A549 (cell line): ENCODE measurements at regions not wholly inside any gene's neighbourhood (a gene's known extent, or its start where the extent isn't known, plus 50 kb on each side); places are given as distances from the start of the nearest gene placed in this dataset.

ENCODE experiments used
- ATAC-seq, 2 experiments: fragments of 200-7000 bp in 1 of 2; fragments of >200 bp in 1 of 2; cut with Nextera tagmentation in 1 of 2; cut with Tn5 transposase in 1 of 2; 3 replicates each; pipeline versions ENCODE4 v1.8.0 to v1.9.1; 2018 to 2020; ENCODE audit warnings: mild to moderate bottlenecking in 1 of 2, moderate library complexity in 1 of 2
- CTCF ChIA-PET: fragments of 300-600 bp; sonication (Branson Sonifier 250); formaldehyde crosslinking; extraction: SDS; loops from one replicate; lab custom pipeline; 2021; ENCODE audit warnings: antibody characterized with exemption, inconsistent platforms; lab: Yijun Ruan, JAX
- POLR2A ChIA-PET: fragments of 350-600 bp; formaldehyde crosslinking; extraction: SDS; loops from one replicate; lab custom pipeline; 2021; ENCODE audit warnings: antibody characterized with exemption, inconsistent platforms; lab: Yijun Ruan, JAX
- DNase-seq, 2 experiments: peaks; one replicate each; pipeline versions ENCODE4 v3.0.0 to v3.0.0-alpha.2; 2011 to 2016; ENCODE audit warnings: low read depth in 1 of 2, low spot score in 1 of 2
- FAIRE-seq: peaks from 2 replicates; lab custom pipeline; 2011; peaks lifted over from hg19 to GRCh38; lab: Jason Lieb, UNC
- H3K27ac ChIP-seq, 2 experiments: fragments of >200 bp; sonication (Bioruptor Twin); formaldehyde crosslinking; 3 replicates each; pipeline ENCODE4 v1.5.1; 2016 to 2017
- H3K4me1 ChIP-seq: fragments of >200 bp; sonication (Bioruptor Twin); formaldehyde crosslinking; 3 replicates; pipeline ENCODE4 v1.6.1; 2016
- H3K4me2 ChIP-seq: fragments of >200 bp; sonication (Bioruptor Twin); formaldehyde crosslinking; 3 replicates; pipeline ENCODE4 v1.6.1; 2016
- H3K4me3 ChIP-seq: fragments of >200 bp; sonication (Bioruptor Twin); formaldehyde crosslinking; 3 replicates; pipeline ENCODE4 v1.5.1; 2016
- H3K9me3 ChIP-seq: fragments of >200 bp; sonication (Bioruptor Twin); formaldehyde crosslinking; 3 replicates; pipeline ENCODE4 v1.6.1; 2016
- E2F6 ChIP-seq: IDR thresholded peaks from 2 replicates; pipeline ENCODE4 v1.6.1; 2012; ENCODE audit warnings: low read depth, borderline replicate concordance
- ESRRA ChIP-seq: fragments of 150-350 bp; IDR thresholded peaks from 2 replicates; pipeline ENCODE4 v1.6.1; 2014; ENCODE audit warnings: mild to moderate bottlenecking, low read length, borderline replicate concordance
- FOSB ChIP-seq: fragments of 250-450 bp; sonication (Bioruptor Pico); IDR thresholded peaks from 2 replicates; pipeline ENCODE4 v1.5.0; 2020; ENCODE audit warnings: mild to moderate bottlenecking, moderate library complexity
- FOSL2 ChIP-seq, 2 experiments: fragments of 450-650 bp in 1 of 2; fragments of >200 bp in 1 of 2; sonication (Bioruptor Twin) in 1 of 2; formaldehyde crosslinking; IDR thresholded peaks; 2 replicates each; pipeline versions ENCODE4 v1.5.0 to v1.6.1; 2016 to 2020; ENCODE audit warnings: mild to moderate bottlenecking in 1 of 2, moderate library complexity in 1 of 2
- FOXS1 ChIP-seq: fragments of 250-450 bp; sonication (Bioruptor Pico); IDR thresholded peaks from 2 replicates; pipeline ENCODE4 v1.5.0; 2020; ENCODE audit warnings: mild to moderate bottlenecking, moderate library complexity
- GATA3 ChIP-seq: IDR thresholded peaks from 2 replicates; pipeline ENCODE4 v1.6.1; 2012; ENCODE audit warnings: borderline replicate concordance
- HMGXB4 ChIP-seq: fragments of 250-450 bp; sonication (Bioruptor Pico); IDR thresholded peaks from 2 replicates; pipeline ENCODE4 v1.5.0; 2021; ENCODE audit warnings: mild to moderate bottlenecking, moderate library complexity, borderline replicate concordance
- HOXB13 ChIP-seq: fragments of 250-450 bp; sonication (Bioruptor Pico); IDR thresholded peaks from 2 replicates; pipeline ENCODE4 v1.5.0; 2020; ENCODE audit warnings: low read depth, mild to moderate bottlenecking, moderate library complexity
- JUN ChIP-seq, 2 experiments: fragments of >200 bp; sonication (Bioruptor Twin); formaldehyde crosslinking; IDR thresholded peaks; 2 replicates in 1 of 2; 3 replicates in 1 of 2; pipeline ENCODE4 v1.6.1; 2016 to 2017
- JUNB ChIP-seq: fragments of >200 bp; sonication (Bioruptor Twin); formaldehyde crosslinking; IDR thresholded peaks from 2 replicates; pipeline ENCODE4 v1.6.1; 2016
- KDM5A ChIP-seq: fragments of 200-600 bp; sonication (generic); IDR thresholded peaks from 2 replicates; pipeline ENCODE4 v1.6.1; 2016; ENCODE audit warnings: antibody characterized with exemption, mild to moderate bottlenecking
- MAFK ChIP-seq: fragments of 450-650 bp; IDR thresholded peaks from 2 replicates; pipeline ENCODE4 v1.6.1; 2014; ENCODE audit not compliant: partially characterized antibody
- MAX ChIP-seq: IDR thresholded peaks from 2 replicates; pipeline ENCODE4 v1.6.1; 2012
- MAZ ChIP-seq: fragments of 150-350 bp; IDR thresholded peaks from 2 replicates; pipeline ENCODE4 v1.6.1; 2014; ENCODE audit warnings: antibody characterized with exemption, low read depth, low read length, borderline replicate concordance
- MYC ChIP-seq: IDR thresholded peaks from 2 replicates; pipeline ENCODE4 v1.6.1; 2012; ENCODE audit warnings: mild to moderate bottlenecking, inconsistent platforms, low read length, improper control_type of control experiment, borderline replicate concordance
- NFE2L2 ChIP-seq: fragments of 150-350 bp; conservative IDR thresholded peaks from 2 replicates; pipeline ENCODE4 v1.6.1; 2014; ENCODE audit warnings: low read length
- NPAS2 ChIP-seq: fragments of 250-450 bp; sonication (Bioruptor Pico); IDR thresholded peaks from 2 replicates; pipeline ENCODE4 v1.8.0; 2022; ENCODE audit warnings: mild to moderate bottlenecking, moderate library complexity, borderline replicate concordance
- POLR2A ChIP-seq: IDR thresholded peaks from 2 replicates; pipeline ENCODE4 v1.6.1; 2012; ENCODE audit warnings: mild to moderate bottlenecking, low read length
- RCOR1 ChIP-seq: fragments of 150-350 bp; IDR thresholded peaks from 2 replicates; pipeline ENCODE4 v1.6.1; 2014; ENCODE audit warnings: antibody characterized with exemption, low read length, low read depth
- REST ChIP-seq: fragments of 200-600 bp; sonication (generic); IDR thresholded peaks from 2 replicates; pipeline ENCODE4 v1.6.1; 2016; ENCODE audit warnings: antibody characterized with exemption, mild to moderate bottlenecking, moderate library complexity
- SMC3 ChIP-seq: fragments of >200 bp; sonication (Bioruptor Twin); formaldehyde crosslinking; IDR thresholded peaks from 3 replicates; pipeline ENCODE4 v1.6.1; 2018; ENCODE audit warnings: inconsistent platforms
- ZSCAN20 ChIP-seq: fragments of 250-450 bp; sonication (Bioruptor Pico); IDR thresholded peaks from 2 replicates; pipeline ENCODE4 v1.8.0; 2022; ENCODE audit warnings: mild to moderate bottlenecking, moderate library complexity
- WGBS: methylation state at CpG from one replicate; pipeline ENCODE4 v1.1.6; 2017; ENCODE audit errors: missing lambda C conversion rate; 5-methylcytosine and 5-hydroxymethylcytosine counted together
- TF ChIP-seq, protein P1 (sequence below): fragments of >200 bp; sonication (Bioruptor Twin); formaldehyde crosslinking; IDR thresholded peaks from 3 replicates; pipeline ENCODE4 v1.5.1; 2016
- TF ChIP-seq, protein P2 (sequence below): IDR thresholded peaks from 2 replicates; pipeline ENCODE4 v1.6.1; 2012

DNA sequence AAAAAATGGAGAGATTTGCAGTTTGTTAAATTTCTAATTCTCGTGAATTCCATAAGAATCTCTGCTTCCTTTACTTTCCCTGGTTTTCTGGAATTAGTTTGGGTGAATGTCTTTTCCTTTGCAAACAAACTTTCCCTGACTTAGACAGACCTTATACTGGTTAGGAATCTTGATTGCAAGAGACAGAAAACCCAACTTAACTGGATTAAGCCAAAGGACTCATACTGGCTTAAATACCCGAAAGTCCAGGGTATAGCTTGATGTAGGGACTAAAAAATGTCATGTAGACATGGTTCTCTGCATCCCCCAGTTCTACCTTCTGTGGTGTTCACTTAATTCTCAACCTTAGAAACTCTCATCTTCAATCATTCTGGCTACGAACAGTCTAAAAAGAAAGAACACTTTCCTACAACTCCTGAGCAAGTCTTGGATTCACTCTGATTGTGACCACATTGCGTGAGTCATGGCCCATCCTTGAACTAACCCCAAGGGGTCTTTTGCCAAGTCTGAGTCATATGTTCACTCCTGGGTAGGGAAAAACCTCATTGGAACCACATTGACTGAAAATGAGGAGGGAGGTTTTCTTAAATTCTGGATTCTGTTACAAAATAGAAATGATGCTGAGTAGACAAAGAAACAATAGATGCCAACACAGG is 136.0 kb upstream of the DAZL start:
- 26% methylated on average over 4 of the region's 4 CpGs for WGBS
- Histone ChIP-seq H3K4me2 (no peak overlapping the region), H3K4me1 (no peaks in the 10 kb centered on the region), H3K9me3 (no peaks in the 10 kb centered on the region), H3K4me3 (no peak overlapping the region)
- ATAC-seq (no peak), FAIRE-seq (no peak), DNase-seq (no peak)
- TF ChIP-seq MAFK (peak; percentile 11), HMGXB4 (CRISPR knock-in tag) (no peak), SMC3 (no peak), NPAS2 (no peak)
- TF ChIP-seq, all 56 proteins: peak for 1
- H3K27ac ChIP-seq, result no peak overlapping the region
- ChIA-PET POLR2A (no interaction called here), CTCF (no interaction called here)

DNA sequence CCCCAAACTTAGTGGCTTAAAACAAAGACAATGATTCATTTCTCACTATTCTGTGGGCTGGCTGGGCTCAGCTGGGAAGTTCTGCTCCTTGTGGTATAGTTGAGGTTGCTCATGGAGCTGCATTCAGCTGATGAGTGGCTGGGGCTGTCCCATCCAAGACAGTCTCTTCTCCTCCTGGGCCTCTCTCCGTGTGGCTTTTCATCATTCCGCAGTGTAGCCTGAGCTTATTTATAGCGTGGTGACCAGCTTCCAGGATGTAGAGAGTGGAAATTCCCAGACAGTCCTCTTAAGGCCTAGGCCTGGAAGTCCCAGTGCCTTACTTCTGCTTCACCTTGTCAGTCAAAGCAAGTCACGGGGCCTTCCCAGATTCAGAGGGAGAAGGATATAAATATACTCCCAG is 136.7 kb upstream of the DAZL start:
- WGBS, result 61% methylated on average over 4 of the region's 4 CpGs

More for the DNA sequence above, 136.7 kb upstream of the DAZL start:
- DNase-seq, result no peak
- no peak overlapping the region for H3K4me3 ChIP-seq
- CTCF ChIA-PET, result no interaction called here
- POLR2A ChIA-PET, result no interaction called here
- no peak overlapping the region for H3K4me2 ChIP-seq
- no peaks in the 10 kb centered on the region for H3K4me1 ChIP-seq
- H3K9me3 ChIP-seq, result no peaks in the 10 kb centered on the region
- H3K27ac ChIP-seq, result no peak overlapping the region
- ATAC-seq, result no peak
- no peak for FAIRE-seq
- TF ChIP-seq, protein P1, sequence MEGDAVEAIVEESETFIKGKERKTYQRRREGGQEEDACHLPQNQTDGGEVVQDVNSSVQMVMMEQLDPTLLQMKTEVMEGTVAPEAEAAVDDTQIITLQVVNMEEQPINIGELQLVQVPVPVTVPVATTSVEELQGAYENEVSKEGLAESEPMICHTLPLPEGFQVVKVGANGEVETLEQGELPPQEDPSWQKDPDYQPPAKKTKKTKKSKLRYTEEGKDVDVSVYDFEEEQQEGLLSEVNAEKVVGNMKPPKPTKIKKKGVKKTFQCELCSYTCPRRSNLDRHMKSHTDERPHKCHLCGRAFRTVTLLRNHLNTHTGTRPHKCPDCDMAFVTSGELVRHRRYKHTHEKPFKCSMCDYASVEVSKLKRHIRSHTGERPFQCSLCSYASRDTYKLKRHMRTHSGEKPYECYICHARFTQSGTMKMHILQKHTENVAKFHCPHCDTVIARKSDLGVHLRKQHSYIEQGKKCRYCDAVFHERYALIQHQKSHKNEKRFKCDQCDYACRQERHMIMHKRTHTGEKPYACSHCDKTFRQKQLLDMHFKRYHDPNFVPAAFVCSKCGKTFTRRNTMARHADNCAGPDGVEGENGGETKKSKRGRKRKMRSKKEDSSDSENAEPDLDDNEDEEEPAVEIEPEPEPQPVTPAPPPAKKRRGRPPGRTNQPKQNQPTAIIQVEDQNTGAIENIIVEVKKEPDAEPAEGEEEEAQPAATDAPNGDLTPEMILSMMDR, result no peak
- TF ChIP-seq JUN (IDR thresholded peaks at IDR 0.05), result no peak
- TF ChIP-seq FOSB, result no peak
- TF ChIP-seq MAZ, result no peak
- no peak for TF ChIP-seq NFE2L2
- TF ChIP-seq MAX, result no peak
- TF ChIP-seq REST, result no peak
- no peak for TF ChIP-seq POLR2A
- no peak for TF ChIP-seq KDM5A
- TF ChIP-seq MYC, result no peak
- no peak for TF ChIP-seq HOXB13 (CRISPR knock-in tag)
- no peak for TF ChIP-seq FOXS1 (CRISPR knock-in tag)
- TF ChIP-seq RCOR1, result no peak
- TF ChIP-seq FOSL2 (IDR thresholded peaks at IDR 0.05), result no peak
- TF ChIP-seq FOSL2 (CRISPR knock-in tag; IDR thresholded peaks at IDR 0.05), result no peak
- no peak for TF ChIP-seq E2F6
- TF ChIP-seq, protein P2, sequence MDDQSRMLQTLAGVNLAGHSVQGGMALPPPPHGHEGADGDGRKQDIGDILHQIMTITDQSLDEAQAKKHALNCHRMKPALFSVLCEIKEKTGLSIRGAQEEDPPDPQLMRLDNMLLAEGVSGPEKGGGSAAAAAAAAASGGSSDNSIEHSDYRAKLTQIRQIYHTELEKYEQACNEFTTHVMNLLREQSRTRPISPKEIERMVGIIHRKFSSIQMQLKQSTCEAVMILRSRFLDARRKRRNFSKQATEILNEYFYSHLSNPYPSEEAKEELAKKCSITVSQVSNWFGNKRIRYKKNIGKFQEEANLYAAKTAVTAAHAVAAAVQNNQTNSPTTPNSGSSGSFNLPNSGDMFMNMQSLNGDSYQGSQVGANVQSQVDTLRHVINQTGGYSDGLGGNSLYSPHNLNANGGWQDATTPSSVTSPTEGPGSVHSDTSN, result no peak
- TF ChIP-seq JUNB, result no peak
- no peak for TF ChIP-seq ESRRA
- no peak for TF ChIP-seq ZSCAN20
- TF ChIP-seq GATA3, result no peak
